H7 (cell line): ENCODE measurements at regions not wholly inside any gene's neighbourhood (a gene's known extent, or its start where the extent isn't known, plus 50 kb on each side); places are given as distances from the start of the nearest gene placed in this dataset.

Source experiments
- DNase-seq: peaks from one replicate; pipeline ENCODE4 v3.0.0; 2012
- H3K27me3 ChIP-seq: 2 replicates; pipeline ENCODE4 v1.6.0; 2011; ENCODE audit warnings: mild to moderate bottlenecking, low read length; ENCODE audit not compliant: control insufficient read depth, insufficient read depth
- H3K36me3 ChIP-seq: replicated peaks from 2 replicates; pipeline ENCODE4 v1.5.1; 2011; ENCODE audit warnings: low read length; ENCODE audit not compliant: control insufficient read depth, insufficient read depth
- H3K4me3 ChIP-seq: 2 replicates; pipeline ENCODE4 v1.5.1; 2011; ENCODE audit warnings: low read depth, mild to moderate bottlenecking, control low read depth, low read length, moderate library complexity; ENCODE audit not compliant: insufficient read depth

GRCh38 chr18:4639628-4640310 lies 184.7 kb upstream of the DLGAP1 start:
- Histone ChIP-seq H3K36me3 (no peaks in the 10 kb centered on the region), H3K4me3 (no peak overlapping the region), H3K27me3 (no peaks in the 10 kb centered on the region)
- DNase-seq = no peak

DNA sequence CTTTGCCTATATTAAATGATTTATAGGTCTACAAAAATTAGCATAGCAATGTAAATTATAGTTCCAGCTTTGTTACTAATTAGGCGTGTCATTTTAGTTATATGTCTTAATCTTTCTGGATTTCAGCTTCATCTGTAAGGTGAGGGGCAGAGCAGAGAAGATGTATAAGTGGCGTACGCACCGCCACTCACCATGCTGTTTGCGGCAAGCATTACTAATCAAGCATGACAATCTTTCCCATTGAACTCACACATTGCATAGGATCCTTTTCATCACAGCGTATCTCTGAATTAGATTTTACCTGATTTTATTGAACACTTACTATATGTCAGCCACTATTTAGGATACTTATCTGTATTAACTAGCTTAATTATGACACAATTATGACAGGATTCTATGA lies 183.6 kb upstream of the DLGAP1 start:
- no peak for DNase-seq
- H3K27me3 ChIP-seq = no peaks in the 10 kb centered on the region
- H3K4me3 ChIP-seq = no peak overlapping the region
- no peaks in the 10 kb centered on the region for H3K36me3 ChIP-seq

- H3K4me3 ChIP-seq = no peak overlapping the region
- no peak for DNase-seq
- no peaks in the 10 kb centered on the region for H3K36me3 ChIP-seq
- no peaks in the 10 kb centered on the region for H3K27me3 ChIP-seq
Observed at GRCh38 chr18:4637876-4638275, 182.8 kb upstream of the DLGAP1 start.

DNA sequence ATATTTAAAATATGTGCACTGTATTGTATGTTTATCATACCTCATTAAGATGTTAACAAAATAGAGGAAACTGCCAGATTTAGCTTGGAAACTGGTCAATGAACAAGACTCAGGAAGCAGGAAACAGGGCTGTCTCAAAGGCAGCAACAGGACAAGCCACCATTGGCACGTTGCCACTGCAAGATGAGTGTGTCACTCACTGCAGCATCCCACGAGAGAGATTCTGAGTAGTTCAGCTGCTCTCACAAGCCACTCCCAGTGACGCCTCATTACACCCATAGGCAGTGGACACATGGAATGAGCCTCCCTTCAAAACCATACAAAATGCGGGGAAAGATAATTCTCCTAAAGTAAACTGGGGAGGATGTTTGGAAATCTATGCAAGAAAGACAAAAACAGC lies 181.9 kb upstream of the DLGAP1 start:
- Histone ChIP-seq H3K4me3 (no peak overlapping the region), H3K36me3 (no peaks in the 10 kb centered on the region), H3K27me3 (no peaks in the 10 kb centered on the region)
- no peak for DNase-seq

DNA sequence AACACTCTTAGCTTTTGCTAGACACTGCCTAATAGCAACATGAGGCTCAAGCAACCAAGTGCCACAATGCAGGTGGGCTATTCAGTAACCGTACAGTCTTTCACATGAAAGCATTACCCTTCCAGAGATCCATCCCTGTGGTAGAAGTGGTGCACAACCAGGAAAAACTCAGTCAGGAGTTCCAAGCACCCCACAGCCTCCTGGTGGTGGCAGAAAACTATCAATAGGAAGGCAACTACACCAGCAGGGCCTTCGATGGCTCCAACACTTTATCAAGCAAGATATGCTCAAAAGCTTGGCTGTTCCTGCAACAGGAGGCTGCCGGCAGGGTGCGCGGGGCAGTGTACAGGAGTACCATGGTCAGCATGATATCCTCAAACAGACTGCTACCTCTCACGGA lies 176.1 kb upstream of the DLGAP1 start:
- no peak overlapping the region for H3K4me3 ChIP-seq
- no peaks in the 10 kb centered on the region for H3K27me3 ChIP-seq
- DNase-seq = peak; percentile 3
- no peaks in the 10 kb centered on the region for H3K36me3 ChIP-seq

- Histone ChIP-seq H3K36me3 (no peaks in the 10 kb centered on the region), H3K27me3 (no peaks in the 10 kb centered on the region), H3K4me3 (no peak overlapping the region)
- no peak for DNase-seq
Observed at GRCh38 chr18:4605212-4605611, 150.1 kb upstream of the DLGAP1 start.

DNA sequence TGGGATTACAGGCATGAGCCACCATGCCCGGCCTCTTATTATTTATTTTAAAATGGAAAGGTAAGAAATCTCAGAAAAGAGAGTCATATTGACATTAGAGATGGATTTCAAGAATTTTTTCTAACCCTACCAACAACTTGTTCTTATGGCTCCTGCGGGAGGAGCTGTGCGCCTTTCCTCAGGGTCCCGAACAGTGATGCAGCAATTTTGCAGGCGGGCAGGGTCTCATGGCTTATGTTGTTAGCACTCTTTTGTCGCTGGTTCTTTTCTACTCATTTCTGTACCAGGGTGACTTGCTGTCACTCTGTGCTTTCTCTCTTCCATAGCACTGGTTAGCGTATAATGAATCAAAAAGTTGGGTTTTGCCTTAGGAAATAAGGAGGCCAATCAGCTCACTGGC lies 148.8 kb upstream of the DLGAP1 start:
- no peak for DNase-seq
- Histone ChIP-seq H3K27me3 (no peaks in the 10 kb centered on the region), H3K36me3 (no peaks in the 10 kb centered on the region), H3K4me3 (no peak overlapping the region)

DNA sequence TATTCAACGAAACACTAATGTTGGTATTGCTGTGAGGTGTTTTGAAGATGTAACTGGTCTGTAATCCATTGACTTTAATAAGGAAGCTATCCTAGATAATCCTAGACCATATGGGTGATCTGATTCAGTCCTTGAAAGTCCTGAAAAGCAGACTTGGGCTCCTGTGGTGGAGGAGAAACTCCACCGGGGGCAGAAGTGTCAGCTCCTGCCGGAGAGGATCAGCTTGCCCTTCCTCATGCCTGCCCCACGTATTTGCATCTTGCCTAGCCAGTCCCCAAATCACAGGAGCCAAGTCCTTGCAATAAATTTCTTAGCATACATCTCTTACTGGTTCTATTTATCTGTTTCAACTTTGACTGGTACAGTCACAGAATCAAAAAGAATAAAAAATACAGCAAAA lies 144.2 kb upstream of the DLGAP1 start:
- H3K4me3 ChIP-seq = no peak overlapping the region
- H3K27me3 ChIP-seq = no peaks in the 10 kb centered on the region
- peak; percentile 31 for DNase-seq
- H3K36me3 ChIP-seq = no peaks in the 10 kb centered on the region

DNA sequence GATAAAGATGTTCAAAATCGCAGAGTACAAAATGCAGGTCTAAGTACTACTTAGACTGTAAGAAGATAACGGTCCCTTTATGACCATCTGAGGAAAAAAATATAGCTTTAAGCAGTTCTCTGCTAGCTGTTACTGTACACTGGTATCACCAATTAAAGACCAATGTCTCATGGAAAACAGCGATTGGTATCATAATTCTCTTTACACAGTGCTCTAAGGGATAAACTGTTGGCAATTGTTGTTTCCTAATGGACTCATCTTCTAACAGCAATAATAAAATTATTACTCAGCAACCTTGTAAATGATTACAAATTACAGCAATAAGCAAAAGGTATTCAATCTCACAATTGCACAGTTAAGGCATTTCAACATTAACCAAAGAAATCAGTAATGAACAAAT lies 142.2 kb upstream of the DLGAP1 start:
- Histone ChIP-seq H3K27me3 (no peaks in the 10 kb centered on the region), H3K36me3 (no peaks in the 10 kb centered on the region), H3K4me3 (no peak overlapping the region)
- no peak for DNase-seq

GRCh38 chr18:4593895-4594294 lies 138.8 kb upstream of the DLGAP1 start:
- Histone ChIP-seq H3K36me3 (no peaks in the 10 kb centered on the region), H3K4me3 (no peak overlapping the region), H3K27me3 (no peaks in the 10 kb centered on the region)
- DNase-seq = no peak

GRCh38 chr18:4593459-4593858 lies 138.4 kb upstream of the DLGAP1 start:
- DNase-seq = no peak
- no peaks in the 10 kb centered on the region for H3K27me3 ChIP-seq
- no peaks in the 10 kb centered on the region for H3K36me3 ChIP-seq
- H3K4me3 ChIP-seq = no peak overlapping the region

DNA sequence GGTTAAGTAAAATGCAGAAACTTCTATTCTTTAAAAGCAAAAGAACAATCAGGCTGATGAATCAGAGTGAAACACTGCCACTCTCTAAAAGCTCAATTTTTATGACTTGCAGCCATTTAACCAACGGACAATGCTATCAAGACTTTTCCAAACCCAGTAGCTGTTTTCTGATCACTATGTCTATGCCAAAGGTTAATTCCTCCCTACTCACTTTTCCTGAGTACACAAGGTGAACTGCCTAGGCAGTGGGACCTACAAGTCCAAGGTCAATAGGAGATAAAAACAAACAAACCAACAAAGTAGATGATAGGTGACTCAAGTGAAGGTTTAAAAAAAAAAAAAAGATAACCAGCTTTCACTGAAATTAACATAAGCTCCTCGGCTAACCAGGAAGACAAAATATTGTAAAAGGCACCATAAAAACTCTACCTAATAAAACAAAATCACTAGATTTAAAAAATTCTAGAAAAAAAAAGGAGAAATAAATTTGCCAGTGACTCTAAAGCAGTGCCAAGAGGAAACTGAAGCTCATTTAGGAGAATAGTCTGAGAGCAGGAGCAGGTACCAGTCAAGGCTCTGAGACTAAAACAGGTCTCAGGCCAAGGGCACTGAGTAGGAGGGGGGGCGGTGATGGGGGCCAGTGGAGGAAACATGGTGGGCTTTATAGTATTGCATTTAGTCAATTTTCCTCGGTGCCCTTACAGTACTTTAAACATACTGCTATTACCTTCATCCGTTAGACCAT lies 134.1 kb upstream of the DLGAP1 start:
- no peaks in the 10 kb centered on the region for H3K27me3 ChIP-seq
- H3K4me3 ChIP-seq = no peak overlapping the region
- no peak for DNase-seq
- no peaks in the 10 kb centered on the region for H3K36me3 ChIP-seq

DNA sequence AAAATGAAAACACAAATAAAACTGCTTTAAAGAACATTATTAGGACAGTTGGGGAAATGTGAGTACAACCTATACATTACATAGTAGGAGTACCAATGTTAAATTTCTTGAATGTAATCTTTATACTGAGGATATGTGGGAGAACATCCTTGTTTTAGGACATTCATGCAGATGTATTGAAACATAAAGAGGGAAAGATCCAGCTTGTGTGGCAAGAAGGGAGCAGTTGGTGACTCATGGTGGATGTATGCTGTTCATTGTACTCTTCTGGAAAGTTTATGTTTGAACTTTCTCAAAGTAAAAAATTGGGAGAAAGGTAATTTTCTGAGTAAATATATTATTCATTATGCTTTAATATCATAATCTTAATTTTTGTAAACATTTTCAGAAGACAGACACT lies 132.1 kb upstream of the DLGAP1 start:
- H3K27me3 ChIP-seq = no peaks in the 10 kb centered on the region
- no peak for DNase-seq
- no peaks in the 10 kb centered on the region for H3K36me3 ChIP-seq
- no peak overlapping the region for H3K4me3 ChIP-seq

DNA sequence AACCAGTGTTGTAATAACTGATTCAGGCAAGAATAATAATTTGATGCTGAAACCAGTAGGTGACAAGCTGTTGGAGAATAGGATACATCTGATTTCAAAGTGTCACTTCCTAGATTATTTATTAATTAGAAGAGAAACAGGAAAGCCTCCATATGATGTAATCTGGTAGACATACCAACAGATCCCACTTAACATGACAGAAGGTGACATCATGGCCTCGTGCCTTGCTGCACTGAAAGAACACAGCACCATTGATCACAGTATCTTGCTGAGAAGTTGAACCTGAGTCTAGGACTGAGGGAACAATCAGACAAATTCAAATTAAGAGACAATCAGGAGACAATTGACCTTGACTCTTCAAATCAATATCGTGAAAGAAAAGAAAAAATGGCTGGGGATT lies 131.6 kb upstream of the DLGAP1 start:
- Histone ChIP-seq H3K27me3 (no peaks in the 10 kb centered on the region), H3K4me3 (no peak overlapping the region), H3K36me3 (no peaks in the 10 kb centered on the region)
- DNase-seq = no peak

DNA sequence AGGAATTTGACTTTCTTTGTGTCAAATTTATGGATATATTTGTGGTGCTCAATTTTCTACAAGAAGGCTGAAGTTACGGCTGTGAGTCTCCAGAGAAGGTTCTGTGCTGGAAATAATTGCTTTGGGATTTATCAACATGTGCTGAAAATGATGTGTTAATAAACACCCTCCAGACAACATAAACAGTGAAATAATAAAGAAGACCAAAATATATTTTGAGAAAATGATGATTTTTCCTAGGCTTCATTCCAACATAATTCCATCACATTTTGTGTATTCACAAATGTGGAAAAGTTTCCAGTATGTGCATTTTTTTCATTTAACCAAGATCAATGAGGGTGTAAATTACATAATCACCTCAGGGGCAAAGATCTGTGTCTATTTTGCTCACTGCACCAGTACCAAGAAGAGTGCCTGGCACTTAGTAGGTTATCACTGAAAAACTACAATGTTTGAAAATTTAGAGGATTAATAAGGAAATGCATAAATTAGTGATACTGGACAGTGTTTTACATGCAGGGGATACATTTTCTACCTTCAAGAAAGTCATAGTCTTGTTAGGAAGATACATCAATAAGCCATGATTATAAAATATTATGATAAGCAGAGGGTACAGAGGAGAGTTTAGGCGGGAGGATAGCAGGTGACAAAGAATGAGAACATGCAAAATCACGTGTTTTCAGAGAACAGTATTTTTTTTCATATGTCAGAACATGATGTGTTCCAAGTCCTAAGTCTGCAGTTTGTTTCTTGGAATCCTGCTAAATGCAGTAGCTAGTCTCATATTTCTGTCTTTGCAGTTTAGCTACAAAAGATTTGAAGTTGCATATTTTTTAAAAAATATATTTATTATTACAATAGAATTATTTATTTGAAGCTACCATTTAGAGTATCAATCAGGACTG lies 127.6 kb upstream of the DLGAP1 start:
- no peak for DNase-seq
- no peaks in the 10 kb centered on the region for H3K36me3 ChIP-seq
- H3K27me3 ChIP-seq = no peaks in the 10 kb centered on the region
- H3K4me3 ChIP-seq = no peak overlapping the region
